Stimulated activated CD4-positive, alpha-beta T cell treated with anti-CD3 and anti-CD28 coated beads, Interleukin-1b, Interleukin-23, amount 100 ng/mL, for 1 hour (primary cell): ENCODE measurements at regions not wholly inside any gene's neighbourhood (a gene's known extent, or its start where the extent isn't known, plus 50 kb on each side); places are given as distances from the start of the nearest gene placed in this dataset.
"Not testable (repeated sequence)": the region's sequence is repeated elsewhere in the genome, so short reads cannot be mapped to it uniquely, and the experiment has no call there.

ENCODE experiments used
- DNase-seq, 2 donors: peaks; one replicate each; pipeline ENCODE4 v3.0.0-alpha.2; 2020; ENCODE audit warnings: low read depth in 2 of 2

DNA sequence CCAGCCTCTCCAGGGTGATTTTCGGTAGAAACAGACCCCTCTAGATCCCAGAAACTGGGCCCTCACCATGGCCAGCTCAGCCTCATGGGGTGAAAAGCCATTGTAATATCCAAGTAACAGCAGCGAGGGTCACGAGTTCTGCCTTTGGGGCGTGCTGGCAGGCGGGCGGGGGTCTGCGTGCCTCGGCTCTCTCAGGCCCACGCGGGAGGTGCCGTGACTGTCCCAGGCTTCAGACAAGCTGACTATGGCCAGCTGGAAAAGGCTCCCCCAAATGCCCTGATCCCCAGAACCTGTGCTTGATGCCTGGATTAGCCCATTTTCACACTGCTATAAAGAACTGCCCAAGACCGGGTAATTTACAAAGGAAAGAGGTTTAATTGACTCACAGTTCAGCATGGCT is 160.2 kb downstream of the LAT start:
- not testable (repeated sequence) for DNase-seq

DNA sequence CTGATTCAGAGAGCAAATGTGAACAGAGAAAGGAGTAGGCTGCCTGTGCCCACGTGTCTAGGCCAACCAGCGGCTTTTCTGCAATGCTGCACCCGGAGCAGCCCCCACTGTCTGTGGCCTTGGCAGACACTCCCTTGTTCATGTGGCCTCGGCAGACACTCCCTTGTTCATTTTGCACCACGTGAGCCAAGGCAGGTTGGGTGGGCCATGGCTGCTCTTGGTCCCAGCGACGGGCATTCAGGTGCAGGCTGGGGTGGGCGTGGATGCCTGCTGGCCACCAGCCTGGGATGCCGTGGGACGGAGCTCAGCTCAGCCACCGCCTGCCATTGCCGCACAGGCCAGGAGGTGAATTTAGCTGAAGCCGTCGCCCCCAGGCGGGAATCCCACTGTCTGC is 159.8 kb downstream of the LAT start:
- not testable (repeated sequence) for DNase-seq

GRCh38 chr16:29143739-29144668 is 159.2 kb downstream of the LAT start:
- not testable (repeated sequence) for DNase-seq

DNA sequence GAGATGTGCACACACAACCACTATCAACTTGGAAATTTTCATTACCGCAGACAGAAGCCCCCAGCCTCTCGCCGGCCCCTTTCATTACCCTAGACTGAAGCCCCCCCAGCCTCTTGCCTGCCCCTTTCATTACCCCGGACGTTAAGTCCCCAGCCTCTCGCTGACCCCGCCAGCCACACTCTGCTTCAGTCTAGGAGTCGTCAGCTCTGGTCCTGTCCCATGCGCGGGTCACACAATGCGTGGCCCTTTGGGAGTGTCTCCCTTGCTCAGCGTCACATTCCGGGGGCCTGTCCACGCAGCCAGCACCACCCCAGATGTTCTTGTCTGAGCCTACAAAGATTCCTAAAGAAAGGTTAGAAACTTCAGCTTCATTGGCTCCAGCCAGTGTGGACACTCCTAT is 157.7 kb downstream of the LAT start:
- DNase-seq = not testable (repeated sequence)

DNA sequence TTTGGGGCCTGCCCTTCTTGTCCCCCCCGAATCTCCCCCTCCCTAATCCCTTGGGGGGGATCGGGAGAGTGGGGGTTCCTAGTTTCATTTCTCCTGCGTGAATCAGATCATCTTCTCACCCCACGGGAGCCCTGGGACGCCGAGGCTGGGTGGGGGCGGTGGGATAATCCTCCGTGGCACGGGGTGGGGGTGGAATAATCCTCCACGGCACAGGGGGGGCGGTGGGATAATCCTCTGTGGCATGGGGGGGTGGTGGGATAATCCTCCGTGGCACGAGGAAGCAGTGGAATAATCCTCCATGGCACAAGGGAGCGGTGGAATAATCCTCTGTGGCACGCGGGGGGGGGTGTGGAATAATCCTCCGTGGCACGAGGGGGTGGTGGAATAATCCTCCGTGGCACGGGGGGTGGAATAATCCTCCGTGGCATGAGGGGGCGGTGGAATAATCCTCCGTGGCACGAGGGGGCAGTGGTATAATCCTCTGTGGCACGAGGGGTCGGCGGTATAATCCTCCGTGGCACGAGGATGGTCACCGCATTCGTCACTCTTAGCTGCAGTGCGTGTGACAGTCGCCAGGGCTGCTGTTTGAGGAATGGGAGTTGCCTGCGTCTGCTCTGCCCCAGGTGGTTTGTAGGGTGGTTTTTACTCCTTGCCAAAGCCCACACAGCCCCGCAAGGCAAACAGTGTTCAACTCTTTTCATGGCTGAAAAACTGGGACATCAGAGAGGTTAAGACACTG is 156.9 kb downstream of the LAT start:
- no peak for DNase-seq

DNA sequence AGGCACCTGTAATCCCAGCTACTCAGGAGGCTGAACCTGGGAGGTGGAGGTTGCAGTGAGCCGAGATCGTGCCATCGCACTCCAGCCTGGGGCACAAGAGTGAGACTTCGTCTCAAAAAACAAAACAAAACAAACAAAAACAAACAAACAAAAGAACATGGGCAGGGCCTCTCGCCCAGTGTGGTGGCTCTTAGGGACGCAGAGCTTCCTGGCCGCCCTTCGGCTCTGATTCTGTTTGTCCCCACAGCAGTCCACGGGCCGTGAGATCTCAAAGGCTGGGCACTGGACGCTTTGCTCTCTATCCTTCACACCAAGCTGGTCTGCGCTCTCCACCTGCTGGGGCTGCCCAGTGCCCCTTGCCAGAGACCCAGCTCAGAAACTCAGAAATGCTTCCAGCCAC is 156.3 kb downstream of the LAT start:
- not testable (repeated sequence) for DNase-seq

DNA sequence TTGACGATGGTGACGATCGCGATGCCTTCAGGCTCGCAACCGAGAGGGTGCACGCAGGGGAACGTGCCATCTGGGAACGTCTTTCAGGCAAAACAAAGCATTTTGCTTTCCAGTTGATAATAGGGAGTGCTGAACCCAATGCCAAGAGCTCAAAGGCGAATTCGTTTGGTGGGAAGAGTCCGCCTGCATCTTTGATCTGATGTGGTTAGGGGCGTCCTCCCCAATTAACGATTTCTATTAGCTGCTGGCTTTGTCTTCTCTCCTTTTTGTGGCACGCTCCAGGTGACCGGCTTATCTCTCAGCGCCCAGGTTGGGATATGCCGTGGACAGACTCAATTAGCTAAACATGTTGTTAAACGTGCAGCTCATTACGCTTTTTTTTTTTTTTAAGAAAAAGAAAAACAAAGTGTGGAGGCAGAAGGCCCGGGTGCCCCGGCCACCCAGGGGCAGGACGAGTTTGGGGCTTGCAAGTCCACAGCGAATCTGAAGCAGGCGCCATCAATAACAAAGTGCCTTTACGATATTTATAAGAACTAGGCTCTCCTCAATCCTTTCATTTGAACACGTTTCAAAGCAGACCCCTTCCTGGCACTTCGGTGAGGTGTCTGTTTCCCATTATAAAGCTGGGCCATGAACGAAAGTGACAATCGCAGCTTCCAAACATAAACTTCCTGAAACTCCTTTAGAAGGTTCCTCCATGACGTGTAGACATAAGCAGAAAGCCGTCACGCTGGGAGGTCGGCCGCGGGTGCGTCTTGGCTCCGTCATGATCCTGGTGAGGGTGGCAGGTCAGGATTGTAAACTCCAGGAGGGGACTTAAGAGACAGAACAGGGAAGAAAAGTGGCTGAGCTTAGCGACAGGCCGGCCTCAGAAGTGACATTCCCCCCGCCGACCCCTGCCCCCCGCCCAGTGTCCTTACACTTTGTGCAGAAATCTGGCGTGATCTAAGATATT is 155.3 kb downstream of the LAT start:
- not testable (repeated sequence) for DNase-seq

GRCh38 chr16:29139261-29139802 is 154.5 kb downstream of the LAT start:
- DNase-seq = no peak

DNA sequence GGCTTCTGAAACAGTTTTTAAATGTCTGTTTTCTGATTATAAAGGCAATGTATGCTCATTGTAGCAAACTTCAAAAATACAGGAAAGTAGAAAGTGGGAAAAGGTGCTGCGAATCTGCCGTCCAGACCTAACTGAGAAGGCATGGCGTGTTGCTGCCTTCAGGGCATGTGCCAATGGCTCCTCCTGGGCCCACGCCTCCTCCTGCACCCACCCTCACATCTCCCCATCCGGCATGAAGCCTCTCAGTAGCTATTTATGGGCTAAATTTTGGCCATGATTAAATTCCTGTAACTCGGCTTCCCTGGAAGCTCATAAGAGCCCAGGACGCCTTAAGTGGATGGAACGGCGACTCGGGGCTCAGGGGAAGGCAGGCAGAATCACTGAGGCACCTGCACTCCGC is 153.8 kb downstream of the LAT start:
- not testable (repeated sequence) for DNase-seq

GRCh38 chr16:29137894-29138662 is 153.2 kb downstream of the LAT start:
- DNase-seq = not testable (repeated sequence)

DNA sequence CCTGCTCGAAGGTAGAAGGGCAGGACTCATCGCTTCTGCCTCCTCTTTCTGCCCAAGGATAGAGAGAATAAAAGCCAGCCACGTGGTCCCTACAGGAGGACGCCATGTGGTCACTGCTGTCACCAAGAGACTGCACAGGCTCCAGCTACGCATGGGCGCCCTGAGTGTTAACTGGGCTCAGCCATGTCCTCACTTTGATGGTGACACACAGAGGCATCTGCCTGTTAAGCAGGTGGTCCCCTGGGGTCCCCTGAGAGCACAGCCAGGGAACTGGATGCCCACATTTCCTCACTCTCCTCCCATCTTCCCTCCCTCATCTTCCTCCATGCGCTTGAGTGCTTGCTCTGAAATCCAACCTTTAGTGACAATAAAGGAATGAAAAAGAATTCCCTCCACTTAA is 152.6 kb downstream of the LAT start:
- DNase-seq = not testable (repeated sequence)

GRCh38 chr16:29136916-29137315 is 152.1 kb downstream of the LAT start:
- DNase-seq = not testable (repeated sequence)

DNA sequence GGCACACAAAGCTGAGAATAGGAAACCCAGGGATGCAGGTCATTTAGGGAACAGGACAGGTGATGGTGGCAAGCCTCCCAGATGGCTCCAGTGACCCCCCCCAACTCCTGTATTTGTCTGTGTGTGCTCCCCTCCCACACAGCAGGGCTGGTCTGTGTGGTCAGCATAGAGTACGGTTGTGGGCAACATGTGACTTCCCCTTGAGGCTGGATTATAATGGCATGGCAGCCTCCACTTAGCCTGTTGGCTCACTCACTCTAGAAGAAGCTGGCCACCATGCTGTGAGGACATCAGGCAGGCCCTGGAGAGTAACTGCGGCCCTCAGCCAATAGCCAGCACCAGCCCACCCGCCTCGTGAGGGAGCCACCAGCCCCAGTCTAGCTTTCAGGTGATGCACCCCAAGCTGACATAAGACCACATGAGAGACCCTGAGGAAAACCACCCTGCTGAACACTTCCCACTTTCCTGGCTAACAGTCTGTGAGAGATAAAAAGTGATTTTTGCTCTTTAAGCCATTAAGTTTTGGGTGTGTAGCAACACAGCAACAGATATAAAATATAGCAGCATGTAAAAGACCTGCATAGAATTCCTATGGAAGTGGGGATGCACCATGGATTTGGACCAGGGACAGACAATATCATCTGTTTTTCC is 151.3 kb downstream of the LAT start:
- not testable (repeated sequence) for DNase-seq

DNA sequence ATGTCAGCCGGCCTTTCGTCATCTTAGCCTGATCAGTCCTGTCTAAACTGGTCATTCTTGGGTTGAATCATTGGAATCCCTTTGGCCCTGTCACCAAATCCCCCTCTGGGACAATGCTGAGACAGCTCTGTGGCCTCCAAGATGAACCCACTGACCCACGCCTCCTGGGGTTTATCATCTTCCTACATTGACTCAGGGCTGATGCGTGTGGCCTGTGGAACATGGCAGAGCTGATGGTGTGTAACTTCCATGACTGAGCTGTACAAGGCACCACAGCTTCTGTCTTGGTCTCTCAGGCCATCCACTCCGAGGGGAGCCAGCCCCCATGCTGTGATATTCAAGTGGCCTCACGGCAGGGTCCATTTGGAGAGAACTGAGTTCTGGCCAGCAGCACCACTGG is 150.2 kb downstream of the LAT start:
- DNase-seq = not testable (repeated sequence)

- not testable (repeated sequence) for DNase-seq
These were observed 149.0 kb downstream of the LAT start for GRCh38 chr16:29133681-29134430.

GRCh38 chr16:29132869-29133268 is 148.0 kb downstream of the LAT start:
- DNase-seq = not testable (repeated sequence)

DNA sequence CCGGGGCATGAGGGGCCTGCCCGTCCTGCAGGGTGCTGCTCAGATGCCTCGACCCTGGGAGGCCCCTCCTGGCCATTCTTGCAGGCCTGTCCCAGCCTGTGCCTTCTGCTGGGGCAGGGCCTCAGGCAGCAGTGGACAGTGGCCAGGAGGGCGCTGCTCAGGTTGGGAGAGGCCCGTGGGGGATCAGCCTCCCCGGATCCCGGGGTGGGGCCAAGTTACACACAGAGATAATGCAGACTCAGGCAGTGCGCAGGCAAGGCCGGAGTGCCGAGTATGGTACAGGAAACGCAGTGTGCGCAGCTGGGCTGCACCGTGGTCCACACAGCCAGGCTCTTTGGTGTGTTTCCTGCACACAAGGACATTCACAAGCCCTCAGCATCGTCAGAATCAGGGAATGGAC is 147.6 kb downstream of the LAT start:
- not testable (repeated sequence) for DNase-seq

DNA sequence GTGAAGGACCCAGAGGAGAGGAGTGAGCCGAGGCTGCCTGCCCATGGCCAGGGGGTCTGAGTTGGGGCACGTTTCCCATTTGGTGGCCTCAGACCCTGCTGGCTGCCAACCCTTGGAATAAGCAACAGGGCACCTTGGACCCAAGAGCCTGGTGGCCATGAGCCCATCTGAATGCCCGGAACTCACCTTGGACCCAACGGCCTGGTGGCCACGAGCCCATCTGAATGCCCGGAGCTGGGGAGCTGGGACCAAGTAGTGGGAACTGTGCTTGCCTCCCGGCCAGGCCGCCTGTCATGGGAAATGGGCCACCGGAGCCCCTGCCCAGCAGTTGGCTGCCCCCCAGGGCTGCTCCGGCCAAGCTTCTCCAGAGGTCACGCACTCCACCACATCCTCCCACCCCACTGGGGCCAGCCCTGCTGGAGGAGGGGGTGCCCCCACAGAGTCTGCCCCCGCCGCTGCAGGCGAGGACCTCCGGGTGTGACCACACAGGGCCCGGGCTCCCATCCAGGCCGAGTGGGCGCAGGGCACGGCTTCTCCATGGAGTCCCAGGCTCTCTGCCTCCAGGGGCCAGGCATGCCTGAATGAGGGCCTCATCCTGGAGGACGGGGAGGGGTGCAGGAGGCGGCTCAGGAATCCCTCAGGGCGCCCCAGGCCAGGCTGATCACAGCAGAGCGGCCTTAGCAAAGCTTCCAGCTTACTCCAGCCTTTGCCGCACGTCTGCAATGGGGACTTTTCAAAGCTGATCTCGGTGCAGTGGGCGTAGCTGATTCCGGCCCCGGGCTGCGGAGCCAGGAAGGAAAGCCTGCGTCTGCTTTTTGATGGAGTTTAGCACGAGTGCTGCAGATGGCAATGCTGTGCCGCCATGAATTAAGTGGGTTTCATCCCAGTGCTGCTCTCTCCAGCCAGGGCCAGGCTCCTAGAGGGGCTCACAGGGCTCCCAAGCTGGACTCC is 146.3 kb downstream of the LAT start:
- DNase-seq = not testable (repeated sequence)
